Liver (tissue), 3 donors: ENCODE measurements at regions not wholly inside any gene's neighbourhood (a gene's known extent, or its start where the extent isn't known, plus 50 kb on each side); places are given as distances from the start of the nearest gene placed in this dataset.

Source experiments
- CTCF ChIP-seq: fragments of 150-350 bp; IDR thresholded peaks from 2 replicates; pipeline ENCODE4 v1.5.1; 2017; ENCODE audit warnings: improper control_type of control experiment, low read depth, low read length; ENCODE audit not compliant: missing input control
- EGR1 ChIP-seq, 2 donors: IDR thresholded peaks; 2 replicates each; pipeline ENCODE4 v1.6.1; 2016 to 2018; ENCODE audit warnings: antibody characterized with exemption in 2 of 2, low read depth in 2 of 2
- JUND ChIP-seq, 2 donors: IDR thresholded peaks; 2 replicates each; pipeline ENCODE4 v1.6.1; 2016; ENCODE audit warnings: antibody characterized with exemption in 2 of 2
- MAX ChIP-seq: IDR thresholded peaks from 2 replicates; pipeline ENCODE4 v1.6.1; 2016; ENCODE audit warnings: antibody characterized with exemption
- RXRA ChIP-seq, 2 donors: IDR thresholded peaks; 2 replicates each; pipeline ENCODE4 v1.6.1; 2017 to 2018; ENCODE audit warnings: antibody characterized with exemption in 2 of 2, mild to moderate bottlenecking in 1 of 2
- SP1 ChIP-seq: IDR thresholded peaks from 2 replicates; pipeline ENCODE4 v1.6.1; 2018; ENCODE audit warnings: antibody characterized with exemption, mild to moderate bottlenecking
- TF ChIP-seq, protein P1 (sequence below): IDR thresholded peaks from 2 replicates; pipeline ENCODE4 v1.6.1; 2016; ENCODE audit warnings: antibody characterized with exemption
- TF ChIP-seq, protein P2 (sequence below): IDR thresholded peaks from 2 replicates; pipeline ENCODE4 v1.6.1; 2016; ENCODE audit warnings: antibody characterized with exemption
- TF ChIP-seq, protein P3 (sequence below): IDR thresholded peaks from 2 replicates; pipeline ENCODE4 v1.6.1; 2016; ENCODE audit warnings: antibody characterized with exemption, mild to moderate bottlenecking
- donor health status: healthy.
- donor health status: healthy.

DNA sequence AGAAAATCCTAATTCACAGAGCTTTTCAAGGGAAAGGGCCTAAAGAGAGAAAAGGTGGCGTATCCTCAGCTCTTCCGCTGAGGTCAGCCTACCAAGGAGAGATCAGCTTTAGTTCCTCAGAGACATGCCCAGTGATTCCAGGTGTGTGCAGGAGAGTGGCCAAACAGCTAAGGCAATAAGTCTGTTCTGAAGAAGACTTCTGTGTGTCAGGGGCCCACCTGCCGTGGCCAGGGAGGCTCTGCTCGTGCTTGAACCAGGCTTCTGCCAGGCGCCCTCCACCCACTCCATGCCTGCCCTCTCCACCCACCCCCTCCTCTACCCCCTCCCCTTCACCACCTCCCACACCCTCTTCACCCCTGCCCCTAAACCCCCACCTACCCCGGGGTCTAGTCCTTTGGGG, 67.4 kb upstream of the ARMC2 start:
- TF ChIP-seq CTCF (no peak), SP1 (no peak), MAX (no peak), JUND (IDR thresholded peaks at IDR 0.05) (no peak), EGR1 (IDR thresholded peaks at IDR 0.05; ENCODE audit: low read depth in 2 of 2) (no peak), RXRA (IDR thresholded peaks at IDR 0.05) (no peak)
- TF ChIP-seq, protein P1, sequence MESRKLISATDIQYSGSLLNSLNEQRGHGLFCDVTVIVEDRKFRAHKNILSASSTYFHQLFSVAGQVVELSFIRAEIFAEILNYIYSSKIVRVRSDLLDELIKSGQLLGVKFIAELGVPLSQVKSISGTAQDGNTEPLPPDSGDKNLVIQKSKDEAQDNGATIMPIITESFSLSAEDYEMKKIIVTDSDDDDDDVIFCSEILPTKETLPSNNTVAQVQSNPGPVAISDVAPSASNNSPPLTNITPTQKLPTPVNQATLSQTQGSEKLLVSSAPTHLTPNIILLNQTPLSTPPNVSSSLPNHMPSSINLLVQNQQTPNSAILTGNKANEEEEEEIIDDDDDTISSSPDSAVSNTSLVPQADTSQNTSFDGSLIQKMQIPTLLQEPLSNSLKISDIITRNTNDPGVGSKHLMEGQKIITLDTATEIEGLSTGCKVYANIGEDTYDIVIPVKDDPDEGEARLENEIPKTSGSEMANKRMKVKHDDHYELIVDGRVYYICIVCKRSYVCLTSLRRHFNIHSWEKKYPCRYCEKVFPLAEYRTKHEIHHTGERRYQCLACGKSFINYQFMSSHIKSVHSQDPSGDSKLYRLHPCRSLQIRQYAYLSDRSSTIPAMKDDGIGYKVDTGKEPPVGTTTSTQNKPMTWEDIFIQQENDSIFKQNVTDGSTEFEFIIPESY = no peak
- TF ChIP-seq, protein P2, sequence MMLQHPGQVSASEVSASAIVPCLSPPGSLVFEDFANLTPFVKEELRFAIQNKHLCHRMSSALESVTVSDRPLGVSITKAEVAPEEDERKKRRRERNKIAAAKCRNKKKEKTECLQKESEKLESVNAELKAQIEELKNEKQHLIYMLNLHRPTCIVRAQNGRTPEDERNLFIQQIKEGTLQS = no peak
- TF ChIP-seq, protein P3, sequence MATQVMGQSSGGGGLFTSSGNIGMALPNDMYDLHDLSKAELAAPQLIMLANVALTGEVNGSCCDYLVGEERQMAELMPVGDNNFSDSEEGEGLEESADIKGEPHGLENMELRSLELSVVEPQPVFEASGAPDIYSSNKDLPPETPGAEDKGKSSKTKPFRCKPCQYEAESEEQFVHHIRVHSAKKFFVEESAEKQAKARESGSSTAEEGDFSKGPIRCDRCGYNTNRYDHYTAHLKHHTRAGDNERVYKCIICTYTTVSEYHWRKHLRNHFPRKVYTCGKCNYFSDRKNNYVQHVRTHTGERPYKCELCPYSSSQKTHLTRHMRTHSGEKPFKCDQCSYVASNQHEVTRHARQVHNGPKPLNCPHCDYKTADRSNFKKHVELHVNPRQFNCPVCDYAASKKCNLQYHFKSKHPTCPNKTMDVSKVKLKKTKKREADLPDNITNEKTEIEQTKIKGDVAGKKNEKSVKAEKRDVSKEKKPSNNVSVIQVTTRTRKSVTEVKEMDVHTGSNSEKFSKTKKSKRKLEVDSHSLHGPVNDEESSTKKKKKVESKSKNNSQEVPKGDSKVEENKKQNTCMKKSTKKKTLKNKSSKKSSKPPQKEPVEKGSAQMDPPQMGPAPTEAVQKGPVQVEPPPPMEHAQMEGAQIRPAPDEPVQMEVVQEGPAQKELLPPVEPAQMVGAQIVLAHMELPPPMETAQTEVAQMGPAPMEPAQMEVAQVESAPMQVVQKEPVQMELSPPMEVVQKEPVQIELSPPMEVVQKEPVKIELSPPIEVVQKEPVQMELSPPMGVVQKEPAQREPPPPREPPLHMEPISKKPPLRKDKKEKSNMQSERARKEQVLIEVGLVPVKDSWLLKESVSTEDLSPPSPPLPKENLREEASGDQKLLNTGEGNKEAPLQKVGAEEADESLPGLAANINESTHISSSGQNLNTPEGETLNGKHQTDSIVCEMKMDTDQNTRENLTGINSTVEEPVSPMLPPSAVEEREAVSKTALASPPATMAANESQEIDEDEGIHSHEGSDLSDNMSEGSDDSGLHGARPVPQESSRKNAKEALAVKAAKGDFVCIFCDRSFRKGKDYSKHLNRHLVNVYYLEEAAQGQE = no peak
